Ishikawa (cell line): ENCODE measurements at regions not wholly inside any gene's neighbourhood (a gene's known extent, or its start where the extent isn't known, plus 50 kb on each side); places are given as distances from the start of the nearest gene placed in this dataset.

Source experiments
- EP300 ChIP-seq: IDR thresholded peaks from 2 replicates; pipeline ENCODE4 v1.6.1; 2012; ENCODE audit warnings: borderline replicate concordance
- FOXM1 ChIP-seq: IDR thresholded peaks from 2 replicates; pipeline ENCODE4 v1.6.1; 2012; ENCODE audit warnings: low read depth, borderline replicate concordance
- MAX ChIP-seq: IDR thresholded peaks from 2 replicates; pipeline ENCODE4 v1.6.1; 2012
- NFIC ChIP-seq: IDR thresholded peaks from 2 replicates; pipeline ENCODE4 v1.6.1; 2012
- RAD21 ChIP-seq: IDR thresholded peaks from 2 replicates; pipeline ENCODE4 v1.6.1; 2012; ENCODE audit warnings: low read depth
- REST ChIP-seq: IDR thresholded peaks from 2 replicates; pipeline ENCODE4 v1.6.1; 2012; ENCODE audit warnings: low read depth, mild to moderate bottlenecking
- TCF12 ChIP-seq: IDR thresholded peaks from 2 replicates; pipeline ENCODE4 v1.6.1; 2012; ENCODE audit warnings: low read depth
- TEAD4 ChIP-seq: IDR thresholded peaks from 2 replicates; pipeline ENCODE4 v1.6.1; 2012
- USF1 ChIP-seq: IDR thresholded peaks from 2 replicates; pipeline ENCODE4 v1.6.1; 2012
- YY1 ChIP-seq: IDR thresholded peaks from 2 replicates; pipeline ENCODE4 v1.6.1; 2012; ENCODE audit warnings: low read depth

GRCh38 chr5:155935723-155936122, 391.2 kb upstream of the SGCD start:
- no peak for TF ChIP-seq FOXM1
- TF ChIP-seq YY1, result no peak
- no peak for TF ChIP-seq RAD21
- no peak for TF ChIP-seq USF1
- no peak for TF ChIP-seq NFIC
- TF ChIP-seq MAX, result no peak
- no peak for TF ChIP-seq TEAD4
- TF ChIP-seq EP300, result no peak
- TF ChIP-seq REST, result no peak
- TF ChIP-seq TCF12, result no peak
